HepG2 (cell line): ENCODE measurements at regions not wholly inside any gene's neighbourhood (a gene's known extent, or its start where the extent isn't known, plus 50 kb on each side); places are given as distances from the start of the nearest gene placed in this dataset.

Source experiments
- ATAC-seq: fragments of 200-7000 bp; cut with Tn5 transposase; 3 replicates; pipeline ENCODE4 v1.9.1; 2020; ENCODE audit warnings: mild to moderate bottlenecking, moderate library complexity
- BruUV-seq: library from RNA; stranded (reverse); fragments of 400-500 nt; replicated peaks from 2 replicates; lab custom pipeline; 2021; lab: Mats Ljungman, UMichigan
- CTCF ChIA-PET: fragments of 300-600 bp; formaldehyde crosslinking; extraction: SDS; loops from one replicate; lab custom pipeline; 2021; ENCODE audit warnings: low total read pairs, inconsistent platforms, low intra/inter-chr PET ratio; lab: Yijun Ruan, JAX
- POLR2A ChIA-PET: fragments of 350-600 bp; sonication (Branson Sonifier 250); formaldehyde crosslinking; loops from one replicate; lab custom pipeline; 2020; ENCODE audit warnings: antibody characterized with exemption, inconsistent platforms; lab: Yijun Ruan, JAX
- DNase-seq: peaks from one replicate; pipeline ENCODE4 v3.0.0-alpha.2; 2015; ENCODE audit warnings: low spot score
- FAIRE-seq: peaks from 3 replicates; lab custom pipeline; 2011; peaks lifted over from hg19 to GRCh38; lab: Jason Lieb, UNC
- H2AFZ ChIP-seq: one replicate; pipeline ENCODE4 v1.6.1; 2011; ENCODE audit warnings: low read length, inconsistent platforms
- H3K27ac ChIP-seq: fragments of 300-600 bp; 3 replicates; pipeline ENCODE4 v1.8.0; 2011; ENCODE audit warnings: mixed run types, mild to moderate bottlenecking, mixed read lengths, low read length, inconsistent platforms; ENCODE audit not compliant: insufficient read depth; ENCODE audit errors: extremely low read length
- H3K27me3 ChIP-seq, 2 experiments: fragments of 200-600 bp in 1 of 2; 2 replicates in 1 of 2; 3 replicates in 1 of 2; pipeline versions ENCODE4 v1.6.0 to v1.8.0; 2011; ENCODE audit warnings: low read length in 2 of 2, mild to moderate bottlenecking in 2 of 2, moderate library complexity in 2 of 2, inconsistent platforms in 1 of 2; ENCODE audit not compliant: insufficient read depth in 2 of 2, control insufficient read depth in 1 of 2
- H3K36me3 ChIP-seq, 2 experiments: fragments of 200-600 bp in 1 of 2; replicated peaks in 1 of 2; 2 replicates in 1 of 2; 3 replicates in 1 of 2; pipeline versions ENCODE4 v1.5.1 to v1.8.0; 2011; ENCODE audit warnings: low read length in 2 of 2, inconsistent platforms in 1 of 2; ENCODE audit not compliant: insufficient read depth in 2 of 2, control insufficient read depth in 1 of 2
- H3K4me1 ChIP-seq: 2 replicates; pipeline ENCODE4 v1.5.1; 2012; ENCODE audit warnings: low read length, inconsistent platforms; ENCODE audit not compliant: insufficient read depth
- H3K4me2 ChIP-seq: 2 replicates; pipeline ENCODE4 v1.6.0; 2011; ENCODE audit warnings: low read depth, low read length, inconsistent platforms
- H3K4me3 ChIP-seq, 3 experiments: fragments of 200-600 bp in 1 of 3; sonication (generic), shearing (Covaris generic) in 1 of 3; replicated peaks in 1 of 3; 2 replicates each; pipeline ENCODE4 v1.5.1; 2011 to 2016; ENCODE audit warnings: low read length in 3 of 3, inconsistent platforms in 2 of 3, low read depth in 2 of 3, mild to moderate bottlenecking in 2 of 3, control low read depth in 1 of 3, mixed read lengths in 1 of 3; ENCODE audit not compliant: insufficient read depth in 1 of 3
- H3K79me2 ChIP-seq: one replicate; pipeline ENCODE4 v1.6.1; 2011; ENCODE audit warnings: low read length, inconsistent platforms; ENCODE audit not compliant: insufficient read depth
- H3K9ac ChIP-seq: 2 replicates; pipeline ENCODE4 v1.6.0; 2011; ENCODE audit warnings: mild to moderate bottlenecking, low read depth, low read length, inconsistent platforms; ENCODE audit not compliant: insufficient read depth
- H3K9me3 ChIP-seq: 2 replicates; pipeline ENCODE4 v1.5.1; 2012; ENCODE audit warnings: mild to moderate bottlenecking, low read length
- H4K20me1 ChIP-seq: 2 replicates; pipeline ENCODE4 v1.6.0; 2011; ENCODE audit warnings: inconsistent platforms, mild to moderate bottlenecking, low read length, moderate library complexity; ENCODE audit not compliant: insufficient read depth
- CCAR2 ChIP-seq: fragments of 200-400 bp; formaldehyde crosslinking; optimal IDR thresholded peaks from 2 replicates; pipeline ENCODE3; 2018; ENCODE audit warnings: low read depth, mild to moderate bottlenecking, low read length, moderate library complexity
- DRAP1 ChIP-seq: IDR thresholded peaks from 2 replicates; pipeline ENCODE4 v1.6.1; 2016; ENCODE audit warnings: missing genetic modification reagents, missing compliant biosample characterization
- ESRRA ChIP-seq: sonication (generic); formaldehyde crosslinking; IDR thresholded peaks from 2 replicates; pipeline ENCODE4 v1.5.1; 2020; ENCODE audit warnings: mild to moderate bottlenecking, low read depth, missing genetic modification reagents
- JUNB ChIP-seq: sonication (generic); formaldehyde crosslinking; IDR thresholded peaks from 2 replicates; pipeline ENCODE4 v1.8.0; 2022; ENCODE audit warnings: missing genetic modification reagents, mild to moderate bottlenecking, borderline replicate concordance
- KLF16 ChIP-seq, 2 experiments: sonication (generic) in 1 of 2; formaldehyde crosslinking in 1 of 2; IDR thresholded peaks; 2 replicates each; pipeline versions ENCODE4 v1.6.1 to v1.8.0; 2016 to 2023; ENCODE audit warnings: missing genetic modification reagents in 2 of 2, missing compliant biosample characterization in 1 of 2
- MAX ChIP-seq: IDR thresholded peaks from 2 replicates; pipeline ENCODE4 v1.6.1; 2012; ENCODE audit warnings: inconsistent platforms
- MED8 ChIP-seq: sonication (generic); formaldehyde crosslinking; IDR thresholded peaks from 2 replicates; pipeline ENCODE4 v1.8.1; 2023; ENCODE audit warnings: mild to moderate bottlenecking, missing genetic modification reagents; ENCODE audit not compliant: insufficient replicate concordance
- NR2F6 ChIP-seq, 2 experiments: IDR thresholded peaks; 2 replicates each; pipeline ENCODE4 v1.6.1; 2016; ENCODE audit warnings: antibody characterized with exemption in 1 of 2, mild to moderate bottlenecking in 1 of 2
- RBAK ChIP-seq: sonication (generic); formaldehyde crosslinking; IDR thresholded peaks from 2 replicates; pipeline ENCODE4 v1.5.1; 2020; ENCODE audit warnings: mild to moderate bottlenecking, missing genetic modification reagents
- U2AF1 ChIP-seq: fragments of 200-400 bp; formaldehyde crosslinking; optimal IDR thresholded peaks from 2 replicates; pipeline ENCODE3; 2017; ENCODE audit warnings: mild to moderate bottlenecking, low read depth, low read length
- ZNF234 ChIP-seq: sonication (generic); formaldehyde crosslinking; conservative IDR thresholded peaks from 2 replicates; pipeline ENCODE4 v1.5.1; 2020; ENCODE audit warnings: mild to moderate bottlenecking, missing genetic modification reagents
- ZNF33A ChIP-seq: sonication (generic); formaldehyde crosslinking; IDR thresholded peaks from 2 replicates; pipeline ENCODE4 v1.5.1; 2020; ENCODE audit warnings: missing genetic modification reagents, mild to moderate bottlenecking, moderate library complexity, borderline replicate concordance
- ZNF44 ChIP-seq: sonication (generic); formaldehyde crosslinking; IDR thresholded peaks from 2 replicates; pipeline ENCODE4 v1.5.1; 2020; ENCODE audit warnings: mild to moderate bottlenecking, missing genetic modification reagents
- ZNF446 ChIP-seq: sonication (generic); formaldehyde crosslinking; IDR thresholded peaks from 2 replicates; pipeline ENCODE4 v1.5.0; 2020; ENCODE audit warnings: mild to moderate bottlenecking, missing genetic modification reagents
- ZNF546 ChIP-seq: sonication (generic); formaldehyde crosslinking; conservative IDR thresholded peaks from 2 replicates; pipeline ENCODE4 v1.8.1; 2023; ENCODE audit warnings: mild to moderate bottlenecking, missing genetic modification reagents
- ZNF652 ChIP-seq: IDR thresholded peaks from 2 replicates; pipeline ENCODE4 v1.6.1; 2016; ENCODE audit warnings: low read depth, borderline replicate concordance
- ZNF709 ChIP-seq: sonication (generic); formaldehyde crosslinking; IDR thresholded peaks from 2 replicates; pipeline ENCODE4 v1.5.0; 2020; ENCODE audit warnings: mild to moderate bottlenecking, missing genetic modification reagents
- ZNF790 ChIP-seq: sonication (generic); formaldehyde crosslinking; IDR thresholded peaks from 2 replicates; pipeline ENCODE4 v1.8.0; 2022; ENCODE audit warnings: missing genetic modification reagents, mild to moderate bottlenecking, borderline replicate concordance
- ZNF816 ChIP-seq: sonication (generic); formaldehyde crosslinking; IDR thresholded peaks from 2 replicates; pipeline ENCODE4 v1.8.0; 2022; ENCODE audit warnings: missing genetic modification reagents, mild to moderate bottlenecking, borderline replicate concordance
- WGBS: methylation state at CpG from one replicate; pipeline ENCODE4 v1.1.6; 2017; ENCODE audit warnings: low lambda C conversion rate; 5-methylcytosine and 5-hydroxymethylcytosine counted together
- in situ Hi-C: cut with HindIII; loops from 2 replicates; pipeline ENCODE4 v1.10.0; 2017; ENCODE audit warnings: low pct_unique_long_range_greater_than_20kb; ENCODE audit not compliant: extremely low pct_ligation_motif_present
- intact Hi-C: fragments of 100-400 bp; cut with micrococcal nuclease; formaldehyde crosslinking; loops from one replicate; pipeline ENCODE4 v1.10.0; 2022; ENCODE audit not compliant: unreplicated experiment

- no peak for FAIRE-seq
- Histone ChIP-seq H3K4me1 (no peaks in the 10 kb centered on the region), H3K79me2 (no peaks in the 10 kb centered on the region), H3K9me3 (no peaks in the 10 kb centered on the region), H3K27me3 (no peaks in the 10 kb centered on the region), H3K36me3 (no peaks in the 10 kb centered on the region), H4K20me1 (no peaks in the 10 kb centered on the region), H3K4me2 (no peak overlapping the region), H3K27ac (no peak overlapping the region), H3K4me3 (no peak overlapping the region), H2AFZ (no peak overlapping the region), H3K9ac (no peak overlapping the region)
- WGBS = 31% methylated on average over 9 of the region's 9 CpGs
- ATAC-seq = no peak
- in situ Hi-C loops = loop anchor here (25.0 kb wide), 1 partner anchor 388 kb away; no protein-coding TSS in a partner anchor
- intact Hi-C loops = no loop called here
- POLR2A ChIA-PET = no interaction called here
- CTCF ChIA-PET = no interaction called here
- no TSS peak for BruUV-seq
- no peak for DNase-seq
- TF ChIP-seq MAX (no peak), ESRRA (CRISPR knock-in tag) (no peak), DRAP1 (CRISPR knock-in tag) (no peak), ZNF33A (no peak), ZNF44 (CRISPR knock-in tag) (no peak), JUNB (CRISPR knock-in tag) (no peak), ZNF546 (CRISPR knock-in tag) (no peak), ZNF816 (CRISPR knock-in tag) (no peak), ZNF234 (no peak), CCAR2 (no peak), RBAK (CRISPR knock-in tag) (no peak), NR2F6 (IDR thresholded peaks at IDR 0.05) (no peak), NR2F6 (CRISPR knock-in tag; IDR thresholded peaks at IDR 0.05) (no peak), ZNF446 (CRISPR knock-in tag) (no peak), ZNF652 (no peak), KLF16 (CRISPR knock-in tag; IDR thresholded peaks at IDR 0.05) (no peak), MED8 (no peak), ZNF790 (CRISPR knock-in tag) (no peak), ZNF709 (CRISPR knock-in tag) (no peak), U2AF1 (no peak)
Observed at GRCh38 chr3:145798696-145799537, 362.1 kb downstream of the PLOD2 start.
